ENCODE measurements at regions not wholly inside any gene's neighbourhood (a gene's known extent, or its start where the extent isn't known, plus 50 kb on each side); places are given as distances from the start of the nearest gene placed in this dataset.
A peak's percentile ranks its signal among the peaks of the same experiment; 100 is the strongest.

- in situ Hi-C loops (cut with MboI; ENCODE audit: low sequenced_read_pairs in 4 of 4) (loop anchor here in 1 of 4 donors (5.0 to 25.0 kb wide), 2 partner anchors 82 to 93 kb away; no protein-coding TSS in a partner anchor), intact Hi-C loops (cut with DNase I; ENCODE audit: low total_unique reads) (loop anchor here (1.0 to 5.0 kb wide), 6 partner anchors 15 to 190 kb away; partner anchors contain the start of gene CEBPB)
- Histone ChIP-seq H3K27ac (peak overlapping the region; percentile 89 to 93 (median 92)), H3K27me3 (no peaks in the 10 kb centered on the region), H3K9me3 (no peaks in the 10 kb centered on the region), H3K4me3 (no peak overlapping the region), H3K4me1 (peaks cover 30 to 42% of the 10 kb centered on the region in 2 donors), H3K36me3 (no peaks in the 10 kb centered on the region)
- DNase-seq: no peak
- ATAC-seq: no peak
- TF ChIP-seq CTCF (IDR thresholded peaks at IDR 0.05 in 4 of 5, conservative IDR thresholded peaks at IDR 0.05 in 1 of 5): no peak
- no peak for TF ChIP-seq POLR2A (IDR thresholded peaks at IDR 0.05)
These were observed 130.0 kb upstream of the PTPN1 start for GRCh38 chr20:50379991-50380696.

GRCh38 chr20:50380697-50381040 is 129.5 kb upstream of the PTPN1 start:
- Histone ChIP-seq H3K4me1 (peaks cover 30 to 42% of the 10 kb centered on the region in 2 donors), H3K36me3 (no peaks in the 10 kb centered on the region), H3K27me3 (no peaks in the 10 kb centered on the region), H3K27ac (peak overlapping the region; percentile 89 to 93 (median 92)), H3K9me3 (no peaks in the 10 kb centered on the region), H3K4me3 (no peak overlapping the region)
- intact Hi-C loops (cut with DNase I; ENCODE audit: low total_unique reads): no loop called here
- ATAC-seq: no peak
- in situ Hi-C loops (cut with MboI; ENCODE audit: low sequenced_read_pairs in 4 of 4): loop anchor here in 1 of 4 donors (5.0 to 25.0 kb wide), 2 partner anchors 82 to 93 kb away; no protein-coding TSS in a partner anchor
- DNase-seq: no peak
- no peak for TF ChIP-seq POLR2A (IDR thresholded peaks at IDR 0.05)
- peak in 3 of 5 experiments; percentile 35 to 40 (median 38) for TF ChIP-seq CTCF (IDR thresholded peaks at IDR 0.05 in 4 of 5, conservative IDR thresholded peaks at IDR 0.05 in 1 of 5)

GRCh38 chr20:50381075-50381732 is 129.0 kb upstream of the PTPN1 start:
- no peaks in the 10 kb centered on the region for H3K36me3 ChIP-seq
- in situ Hi-C loops (cut with MboI; ENCODE audit: low sequenced_read_pairs in 4 of 4) (loop anchor here in 1 of 4 donors (5.0 to 25.0 kb wide), 2 partner anchors 81 to 94 kb away; no protein-coding TSS in a partner anchor), intact Hi-C loops (cut with DNase I; ENCODE audit: low total_unique reads) (no loop called here)
- no peaks in the 10 kb centered on the region for H3K9me3 ChIP-seq
- H3K4me3 ChIP-seq: no peak overlapping the region
- peak overlapping the region; percentile 89 to 93 (median 92) for H3K27ac ChIP-seq
- H3K4me1 ChIP-seq: peaks cover 30 to 42% of the 10 kb centered on the region in 2 donors
- no peaks in the 10 kb centered on the region for H3K27me3 ChIP-seq
- ATAC-seq (no peak), DNase-seq (no peak)
- TF ChIP-seq POLR2A (IDR thresholded peaks at IDR 0.05): no peak
- no peak for TF ChIP-seq CTCF (IDR thresholded peaks at IDR 0.05 in 4 of 5, conservative IDR thresholded peaks at IDR 0.05 in 1 of 5)

GRCh38 chr20:50381771-50382593 is 128.2 kb upstream of the PTPN1 start:
- Histone ChIP-seq H3K36me3 (no peaks in the 10 kb centered on the region), H3K4me3 (no peak overlapping the region), H3K27ac (peak overlapping the region; percentile 9 to 93 (median 92)), H3K9me3 (no peaks in the 10 kb centered on the region), H3K4me1 (peaks cover 30 to 42% of the 10 kb centered on the region in 2 donors), H3K27me3 (no peaks in the 10 kb centered on the region)
- in situ Hi-C loops (cut with MboI; ENCODE audit: low sequenced_read_pairs in 4 of 4): loop anchor here in 1 of 4 donors (5.0 to 25.0 kb wide), 2 partner anchors 80 to 95 kb away; no protein-coding TSS in a partner anchor
- DNase-seq: no peak
- intact Hi-C loops (cut with DNase I; ENCODE audit: low total_unique reads): no loop called here
- TF ChIP-seq POLR2A (IDR thresholded peaks at IDR 0.05) (no peak), CTCF (IDR thresholded peaks at IDR 0.05 in 4 of 5, conservative IDR thresholded peaks at IDR 0.05 in 1 of 5) (no peak)
- ATAC-seq: no peak

Data from gastrocnemius medialis (tissue), 4 donors.